CD4-positive, alpha-beta T cell (primary cell): ENCODE measurements at regions not wholly inside any gene's neighbourhood (a gene's known extent, or its start where the extent isn't known, plus 50 kb on each side); places are given as distances from the start of the nearest gene placed in this dataset.

Experiments used
- ATAC-seq: fragments of 200-7000 bp; cut with Tn5 transposase; one replicate; pipeline ENCODE4 v1.10.0; 2022; ENCODE audit warnings: mild to moderate bottlenecking; ENCODE audit not compliant: poor library complexity
- CTCF ChIA-PET: fragments of 350-600 bp; sonication (Branson Sonifier 250); formaldehyde crosslinking; loops from one replicate; lab custom pipeline; 2021; ENCODE audit warnings: antibody characterized with exemption, inconsistent platforms; lab: Charles Lee
- POLR2A ChIA-PET: fragments of 350-600 bp; sonication (Branson Sonifier 250); formaldehyde crosslinking; loops from one replicate; lab custom pipeline; 2021; ENCODE audit warnings: antibody characterized with exemption, inconsistent platforms; lab: Charles Lee
- DNase-seq, 14 experiments: peaks; one replicate each; pipeline ENCODE4 v3.0.0-alpha.2; 2013 to 2020; ENCODE audit warnings: mixed read lengths in 2 of 14
- H3K27ac ChIP-seq, 2 donors: one replicate each; pipeline versions ENCODE4 v1.5.1 to v1.7.0; 2013; ENCODE audit warnings: low read length in 2 of 2, low read depth in 1 of 2, mild to moderate bottlenecking in 1 of 2
- H3K27me3 ChIP-seq, 2 experiments: 1 replicate in 1 of 2; 2 replicates in 1 of 2; pipeline versions ENCODE4 v1.6.1 to v1.7.0; 2013; ENCODE audit warnings: low read length in 2 of 2, control low read depth in 1 of 2, mild to moderate bottlenecking in 1 of 2, moderate library complexity in 1 of 2; ENCODE audit not compliant: insufficient read depth in 2 of 2, control insufficient read depth in 1 of 2
- H3K36me3 ChIP-seq: one replicate; pipeline ENCODE4 v1.6.1; 2013; ENCODE audit warnings: low read length, control low read depth; ENCODE audit not compliant: insufficient read depth
- H3K4me1 ChIP-seq: one replicate; pipeline ENCODE4 v1.6.1; 2013; ENCODE audit warnings: low read length, control low read depth; ENCODE audit not compliant: insufficient read depth
- H3K4me3 ChIP-seq: one replicate; pipeline ENCODE4 v1.5.1; 2013; ENCODE audit warnings: mild to moderate bottlenecking, low read length, moderate library complexity
- H3K9me3 ChIP-seq, 2 experiments: 1 replicate in 1 of 2; 2 replicates in 1 of 2; pipeline versions ENCODE4 v1.6.1 to v1.7.0; 2013; ENCODE audit warnings: low read length in 2 of 2, mild to moderate bottlenecking in 2 of 2, control low read depth in 1 of 2, moderate library complexity in 1 of 2; ENCODE audit not compliant: control insufficient read depth in 1 of 2, insufficient read depth in 1 of 2
- H3K27ac Mint-ChIP-seq: one replicate; pipeline ENCODE4 v1.8.0; 2020; ENCODE audit warnings: mixed read lengths
- H3K27me3 Mint-ChIP-seq: one replicate; pipeline ENCODE4 v1.8.0; 2021; ENCODE audit warnings: mixed read lengths
- H3K36me3 Mint-ChIP-seq: one replicate; pipeline ENCODE4 v1.8.0; 2021; ENCODE audit warnings: low read depth, mixed read lengths
- H3K4me1 Mint-ChIP-seq: one replicate; pipeline ENCODE4 v1.8.0; 2021; ENCODE audit warnings: low read depth, mixed read lengths
- H3K4me3 Mint-ChIP-seq: one replicate; pipeline ENCODE4 v1.8.0; 2020; ENCODE audit warnings: mild to moderate bottlenecking, mixed read lengths
- H3K9me3 Mint-ChIP-seq: one replicate; pipeline ENCODE4 v1.8.0; 2020; ENCODE audit warnings: mixed read lengths
- CTCF ChIP-seq: fragments of 200-600 bp; IDR thresholded peaks from one replicate; pipeline ENCODE4 v1.8.0; 2022; ENCODE audit warnings: antibody characterized with exemption, mild to moderate bottlenecking
- intact Hi-C, 2 experiments: fragments of 100-400 bp; cut with DNase I in 1 of 2; cut with micrococcal nuclease in 1 of 2; formaldehyde crosslinking; loops; one replicate each; pipeline versions ENCODE4 v1.15.1 to v1.9.0; 2023 to 2025; cut with DNase I, micrococcal nuclease

GRCh38 chr5:142498298-142498697, 173.5 kb upstream of the SPRY4 start:
- no peak for TF ChIP-seq CTCF
- Mint-ChIP-seq H3K27ac (no peak overlapping the region), H3K27me3 (no peaks in the 10 kb centered on the region), H3K36me3 (no peaks in the 10 kb centered on the region), H3K4me1 (no peaks in the 10 kb centered on the region), H3K4me3 (no peak overlapping the region), H3K9me3 (no peaks in the 10 kb centered on the region)
- no peak overlapping the region for H3K27ac ChIP-seq
- intact Hi-C loops = no loop called here
- no peaks in the 10 kb centered on the region for H3K36me3 ChIP-seq
- H3K4me3 ChIP-seq = no peak overlapping the region
- no peak for DNase-seq
- H3K9me3 ChIP-seq = no peaks in the 10 kb centered on the region
- H3K4me1 ChIP-seq = no peaks in the 10 kb centered on the region
- no peaks in the 10 kb centered on the region for H3K27me3 ChIP-seq
- ChIA-PET CTCF (no interaction called here), POLR2A (no interaction called here)
- ATAC-seq = no peak

- ATAC-seq (no peak), DNase-seq (no peak)
- Mint-ChIP-seq H3K36me3 (no peaks in the 10 kb centered on the region), H3K4me3 (no peak overlapping the region), H3K27me3 (no peaks in the 10 kb centered on the region), H3K4me1 (no peaks in the 10 kb centered on the region), H3K27ac (no peak overlapping the region), H3K9me3 (no peaks in the 10 kb centered on the region)
- POLR2A ChIA-PET = no interaction called here
- no peaks in the 10 kb centered on the region for H3K36me3 ChIP-seq
- TF ChIP-seq CTCF = no peak
- no peak overlapping the region for H3K4me3 ChIP-seq
- CTCF ChIA-PET = no interaction called here
- no peaks in the 10 kb centered on the region for H3K27me3 ChIP-seq
- H3K9me3 ChIP-seq = no peaks in the 10 kb centered on the region
- intact Hi-C loops = no loop called here
- no peaks in the 10 kb centered on the region for H3K4me1 ChIP-seq
- no peak overlapping the region for H3K27ac ChIP-seq
Measured at GRCh38 chr5:142495531-142495930, 170.7 kb upstream of the SPRY4 start.

GRCh38 chr5:142493875-142494518, 169.2 kb upstream of the SPRY4 start:
- Histone ChIP-seq H3K4me1 (no peaks in the 10 kb centered on the region), H3K27ac (no peak overlapping the region), H3K27me3 (no peaks in the 10 kb centered on the region), H3K4me3 (no peak overlapping the region), H3K36me3 (no peaks in the 10 kb centered on the region), H3K9me3 (no peaks in the 10 kb centered on the region)
- DNase-seq (no peak), ATAC-seq (no peak)
- H3K27me3 Mint-ChIP-seq = no peaks in the 10 kb centered on the region
- H3K4me3 Mint-ChIP-seq = no peak overlapping the region
- POLR2A ChIA-PET = no interaction called here
- no peaks in the 10 kb centered on the region for H3K9me3 Mint-ChIP-seq
- CTCF ChIA-PET = no interaction called here
- H3K27ac Mint-ChIP-seq = no peak overlapping the region
- intact Hi-C loops = no loop called here
- H3K36me3 Mint-ChIP-seq = no peaks in the 10 kb centered on the region
- H3K4me1 Mint-ChIP-seq = no peaks in the 10 kb centered on the region
- TF ChIP-seq CTCF = no peak
